Neuronal stem cell (in vitro differentiated cells): ENCODE measurements at regions not wholly inside any gene's neighbourhood (a gene's known extent, or its start where the extent isn't known, plus 50 kb on each side); places are given as distances from the start of the nearest gene placed in this dataset.
"Not testable (repeated sequence)": the region's sequence is repeated elsewhere in the genome, so short reads cannot be mapped to it uniquely, and the experiment has no call there.

Experiments
- DNase-seq: peaks from one replicate; pipeline ENCODE4 v3.0.0-alpha.2; 2013; ENCODE audit warnings: low spot score
- H2AFZ ChIP-seq: one replicate; pipeline ENCODE4 v1.6.1; 2013; ENCODE audit warnings: mild to moderate bottlenecking, low read length, inconsistent platforms
- H2AK5ac ChIP-seq: 2 replicates; pipeline ENCODE4 v1.6.1; 2013; ENCODE audit warnings: low read depth, mild to moderate bottlenecking, inconsistent platforms, low read length, moderate library complexity, mixed read lengths
- H2BK120ac ChIP-seq: 2 replicates; pipeline ENCODE4 v1.6.1; 2013; ENCODE audit warnings: low read depth, mild to moderate bottlenecking, inconsistent platforms, low read length, moderate library complexity, mixed read lengths
- H2BK12ac ChIP-seq: one replicate; pipeline ENCODE4 v1.6.1; 2013; ENCODE audit warnings: low read length, inconsistent platforms
- H2BK15ac ChIP-seq: 2 replicates; pipeline ENCODE4 v1.6.1; 2013; ENCODE audit warnings: mild to moderate bottlenecking, low read length, inconsistent platforms, mixed read lengths
- H2BK5ac ChIP-seq: one replicate; pipeline ENCODE4 v1.6.1; 2013; ENCODE audit warnings: inconsistent platforms, mild to moderate bottlenecking, low read length, moderate library complexity
- H3K14ac ChIP-seq: one replicate; pipeline ENCODE4 v1.6.1; 2013; ENCODE audit warnings: low read length, inconsistent platforms
- H3K18ac ChIP-seq: 2 replicates; pipeline ENCODE4 v1.6.1; 2013; ENCODE audit warnings: low read length, inconsistent platforms
- H3K23ac ChIP-seq: 2 replicates; pipeline ENCODE4 v1.6.1; 2013; ENCODE audit warnings: low read depth, mild to moderate bottlenecking, mixed read lengths, low read length, inconsistent platforms; ENCODE audit not compliant: poor library complexity
- H3K27ac ChIP-seq: replicated peaks from 3 replicates; pipeline ENCODE4 v1.5.1; 2013; ENCODE audit warnings: low read length, inconsistent platforms
- H3K27me3 ChIP-seq, 3 experiments: 2 replicates each; pipeline ENCODE4 v1.6.1; 2013; ENCODE audit warnings: low read length in 3 of 3, mild to moderate bottlenecking in 2 of 3, inconsistent platforms in 1 of 3, low read depth in 1 of 3, mixed read lengths in 1 of 3, moderate library complexity in 1 of 3; ENCODE audit not compliant: control insufficient read depth in 3 of 3, insufficient read depth in 3 of 3
- H3K36me3 ChIP-seq, 2 donors: replicated peaks in 1 of 2; 2 replicates each; pipeline ENCODE4 v1.6.1; 2013; ENCODE audit warnings: low read length in 2 of 2; ENCODE audit not compliant: control insufficient read depth in 2 of 2, insufficient read depth in 2 of 2
- H3K4ac ChIP-seq: 2 replicates; pipeline ENCODE4 v1.6.1; 2013; ENCODE audit warnings: inconsistent platforms, mild to moderate bottlenecking, low read length, moderate library complexity
- H3K4me1 ChIP-seq, 2 donors: 1 replicate in 1 of 2; 2 replicates in 1 of 2; pipeline ENCODE4 v1.6.1; 2013; ENCODE audit warnings: low read length in 2 of 2, low read depth in 1 of 2; ENCODE audit not compliant: control insufficient read depth in 2 of 2, insufficient read depth in 1 of 2
- H3K4me2 ChIP-seq: one replicate; pipeline ENCODE4 v1.6.1; 2013; ENCODE audit warnings: mild to moderate bottlenecking, low read length, inconsistent platforms; ENCODE audit not compliant: insufficient read depth, poor library complexity, severe bottlenecking
- H3K4me3 ChIP-seq, 2 donors: 2 replicates each; pipeline ENCODE4 v1.5.1; 2013; ENCODE audit warnings: low read length in 2 of 2, mild to moderate bottlenecking in 2 of 2, inconsistent platforms in 1 of 2, moderate library complexity in 1 of 2
- H3K79me1 ChIP-seq: one replicate; pipeline ENCODE4 v1.6.1; 2013; ENCODE audit warnings: low read depth, mild to moderate bottlenecking, inconsistent platforms, low read length, moderate library complexity
- H3K9ac ChIP-seq: one replicate; pipeline ENCODE4 v1.6.1; 2013; ENCODE audit warnings: mild to moderate bottlenecking, low read depth, low read length, inconsistent platforms; ENCODE audit not compliant: poor library complexity
- H3K9me3 ChIP-seq, 2 donors: replicated peaks in 1 of 2; 2 replicates each; pipeline versions ENCODE3 to v1.6.1; 2013; ENCODE audit warnings: low read length in 2 of 2, mild to moderate bottlenecking in 2 of 2, inconsistent platforms in 1 of 2, low read depth in 1 of 2, mixed read lengths in 1 of 2, moderate library complexity in 1 of 2; ENCODE audit not compliant: control insufficient read depth in 2 of 2, insufficient read depth in 1 of 2
- H4K8ac ChIP-seq: one replicate; pipeline ENCODE4 v1.6.1; 2013; ENCODE audit warnings: low read depth, mild to moderate bottlenecking, inconsistent platforms, low read length, moderate library complexity
- H4K91ac ChIP-seq: one replicate; pipeline ENCODE4 v1.6.1; 2013; ENCODE audit warnings: low read length, low read depth, mild to moderate bottlenecking, inconsistent platforms; ENCODE audit not compliant: poor library complexity
- WGBS, 2 donors: extraction: QIAGEN DNeasy Blood & Tissue Kit; methylation state at CpG; one replicate each; pipeline ENCODE4 v1.1.7; 2013; ENCODE audit warnings: missing lambda C conversion rate in 2 of 2, mixed read lengths in 1 of 2; ENCODE audit not compliant: insufficient read length in 2 of 2, insufficient replicate concordance in 1 of 2; ENCODE audit errors: extremely low coverage in 2 of 2; 5-methylcytosine and 5-hydroxymethylcytosine counted together

- Histone ChIP-seq H3K9me3 (no peaks in the 10 kb centered on the region), H2BK5ac (no peak overlapping the region), H4K8ac (no peak overlapping the region), H3K4me1 (no peaks in the 10 kb centered on the region), H3K14ac (no peak overlapping the region), H2BK15ac (no peak overlapping the region), H3K4me2 (no peak overlapping the region), H3K4ac (no peak overlapping the region), H3K36me3 (no peaks in the 10 kb centered on the region), H3K23ac (no peak overlapping the region), H3K27me3 (no peaks in the 10 kb centered on the region), H2AFZ (no peak overlapping the region), H2BK12ac (no peak overlapping the region), H3K79me1 (no peaks in the 10 kb centered on the region), H3K9ac (no peak overlapping the region), H2BK120ac (no peak overlapping the region), H2AK5ac (no peak overlapping the region), H4K91ac (no peak overlapping the region), H3K27ac (no peak overlapping the region), H3K18ac (no peak overlapping the region), H3K4me3 (no peak overlapping the region)
- no CpG with 5 or more reads among the region's 3 CpGs for WGBS, 2 donors
- DNase-seq, result no peak
Observed at GRCh38 chr11:42923651-42924050, 388.1 kb upstream of the API5 start.

- H3K4me2 ChIP-seq, result no peak overlapping the region
- H3K27ac ChIP-seq, result no peak overlapping the region
- no peak overlapping the region for H3K4me3 ChIP-seq
- no peak overlapping the region for H2BK15ac ChIP-seq
- WGBS, 2 donors, result no CpG with 5 or more reads among the region's 3 CpGs
- H3K27me3 ChIP-seq, result no peaks in the 10 kb centered on the region
- H3K18ac ChIP-seq, result no peak overlapping the region
- H2AFZ ChIP-seq, result no peak overlapping the region
- no peak overlapping the region for H2BK12ac ChIP-seq
- H4K8ac ChIP-seq, result no peak overlapping the region
- H3K79me1 ChIP-seq, result no peaks in the 10 kb centered on the region
- no peak overlapping the region for H2BK5ac ChIP-seq
- no peak overlapping the region for H2AK5ac ChIP-seq
- no peak for DNase-seq
- H3K9me3 ChIP-seq, result no peaks in the 10 kb centered on the region
- H2BK120ac ChIP-seq, result no peak overlapping the region
- no peak overlapping the region for H3K14ac ChIP-seq
- no peaks in the 10 kb centered on the region for H3K36me3 ChIP-seq
- H3K9ac ChIP-seq, result no peak overlapping the region
- H3K4ac ChIP-seq, result no peak overlapping the region
- no peak overlapping the region for H3K23ac ChIP-seq
- H4K91ac ChIP-seq, result no peak overlapping the region
- H3K4me1 ChIP-seq, result no peaks in the 10 kb centered on the region
Observed at GRCh38 chr11:42925916-42926315, 385.9 kb upstream of the API5 start.

GRCh38 chr11:42947405-42947804, 364.4 kb upstream of the API5 start:
- Histone ChIP-seq H2BK5ac (no peak overlapping the region), H2BK120ac (no peak overlapping the region), H4K91ac (no peak overlapping the region), H3K27ac (no peak overlapping the region), H3K18ac (no peak overlapping the region), H3K4me3 (peak overlapping the region in 1 of 2 donors; percentile 64), H3K4ac (no peak overlapping the region), H3K36me3 (no peaks in the 10 kb centered on the region), H3K14ac (no peak overlapping the region), H4K8ac (no peak overlapping the region), H3K4me1 (no peaks in the 10 kb centered on the region), H2BK15ac (no peak overlapping the region), H3K9ac (no peak overlapping the region), H3K79me1 (no peaks in the 10 kb centered on the region), H2BK12ac (no peak overlapping the region), H3K4me2 (no peak overlapping the region), H2AK5ac (no peak overlapping the region), H3K23ac (no peak overlapping the region), H3K9me3 (no peaks in the 10 kb centered on the region), H2AFZ (no peak overlapping the region), H3K27me3 (no peaks in the 10 kb centered on the region)
- 100% methylated on average over 2 of the region's 3 CpGs; no CpG with 5 or more reads in 1 of the 2 donors for WGBS, 2 donors
- no peak for DNase-seq

- not testable (repeated sequence) for H3K79me1 ChIP-seq, H3K18ac ChIP-seq, H4K91ac ChIP-seq, H3K23ac ChIP-seq, H2AFZ ChIP-seq, H3K27me3 ChIP-seq, H2AK5ac ChIP-seq, H3K27ac ChIP-seq, H3K9me3 ChIP-seq, H3K4me3 ChIP-seq, H3K4me2 ChIP-seq, H3K4me1 ChIP-seq, H2BK5ac ChIP-seq, DNase-seq, H3K36me3 ChIP-seq, H3K4ac ChIP-seq, H4K8ac ChIP-seq, H2BK15ac ChIP-seq, H2BK120ac ChIP-seq, H2BK12ac ChIP-seq, H3K14ac ChIP-seq, H3K9ac ChIP-seq
- no CpG with 5 or more reads among the region's 30 CpGs for WGBS, 2 donors
Observed at GRCh38 chr11:42949738-42950376, 361.9 kb upstream of the API5 start.
